ENCODE measurements at regions not wholly inside any gene's neighbourhood (a gene's known extent, or its start where the extent isn't known, plus 50 kb on each side); places are given as distances from the start of the nearest gene placed in this dataset.

GRCh38 chr14:22422238-22422637, 166.8 kb downstream of the DAD1 start:
- Histone ChIP-seq H3K27me3 (no peaks in the 10 kb centered on the region), H3K36me3 (no peaks in the 10 kb centered on the region), H3K4me3 (no peak overlapping the region), H3K27ac (no peak overlapping the region), H3K4me1 (peaks cover under 1 to 18% of the 10 kb centered on the region in 2 donors), H3K9me3 (no peaks in the 10 kb centered on the region)
- intact Hi-C loops (cut with DNase I): no loop called here
- DNase-seq (no peak), ATAC-seq (no peak)
- TF ChIP-seq CTCF (IDR thresholded peaks at IDR 0.05): no peak

GRCh38 chr14:22420598-22421186, 168.3 kb downstream of the DAD1 start:
- H3K36me3 ChIP-seq: no peaks in the 10 kb centered on the region
- H3K4me1 ChIP-seq: peaks cover 0 to 9% of the 10 kb centered on the region in 2 donors
- ATAC-seq (no peak), DNase-seq (no peak)
- no peaks in the 10 kb centered on the region for H3K27me3 ChIP-seq
- no peaks in the 10 kb centered on the region for H3K9me3 ChIP-seq
- no peak overlapping the region for H3K27ac ChIP-seq
- H3K4me3 ChIP-seq: no peak overlapping the region
- TF ChIP-seq CTCF (IDR thresholded peaks at IDR 0.05): no peak
- intact Hi-C loops (cut with DNase I): no loop called here

GRCh38 chr14:22419620-22420019, 169.4 kb downstream of the DAD1 start:
- intact Hi-C loops (cut with DNase I): no loop called here
- Histone ChIP-seq H3K27me3 (no peaks in the 10 kb centered on the region), H3K4me3 (no peak overlapping the region), H3K27ac (no peak overlapping the region), H3K9me3 (no peaks in the 10 kb centered on the region), H3K36me3 (no peaks in the 10 kb centered on the region), H3K4me1 (peaks cover 0 to 9% of the 10 kb centered on the region in 2 donors)
- ATAC-seq: no peak
- peak in 1 of 4 donors; percentile 35 for DNase-seq
- no peak for TF ChIP-seq CTCF (IDR thresholded peaks at IDR 0.05)

- no peaks in the 10 kb centered on the region for H3K27me3 ChIP-seq
- H3K4me3 ChIP-seq: no peak overlapping the region
- intact Hi-C loops (cut with DNase I): no loop called here
- DNase-seq (no peak), ATAC-seq (no peak)
- peaks cover 0 to 9% of the 10 kb centered on the region in 2 donors for H3K4me1 ChIP-seq
- no peaks in the 10 kb centered on the region for H3K9me3 ChIP-seq
- no peaks in the 10 kb centered on the region for H3K36me3 ChIP-seq
- no peak for TF ChIP-seq CTCF (IDR thresholded peaks at IDR 0.05)
- H3K27ac ChIP-seq: no peak overlapping the region
These were observed 170.4 kb downstream of the DAD1 start for GRCh38 chr14:22418631-22419030.

GRCh38 chr14:22417914-22418313, 171.1 kb downstream of the DAD1 start:
- intact Hi-C loops (cut with DNase I): no loop called here
- no peak for ATAC-seq
- Histone ChIP-seq H3K4me3 (no peak overlapping the region), H3K27ac (no peak overlapping the region), H3K4me1 (peaks cover 0 to 9% of the 10 kb centered on the region in 2 donors), H3K27me3 (no peaks in the 10 kb centered on the region), H3K36me3 (no peaks in the 10 kb centered on the region), H3K9me3 (no peaks in the 10 kb centered on the region)
- no peak for DNase-seq
- no peak for TF ChIP-seq CTCF (IDR thresholded peaks at IDR 0.05)

Measured in left lung (tissue), 4 donors.